Stimulated activated CD4-positive, alpha-beta T cell treated with anti-CD3 and anti-CD28 coated beads, Interleukin-1b, Interleukin-23, amount 100 ng/mL, for 4 hours (primary cell): ENCODE measurements at regions not wholly inside any gene's neighbourhood (a gene's known extent, or its start where the extent isn't known, plus 50 kb on each side); places are given as distances from the start of the nearest gene placed in this dataset.
"Not testable (repeated sequence)": the region's sequence is repeated elsewhere in the genome, so short reads cannot be mapped to it uniquely, and the experiment has no call there.

Experiments used
- DNase-seq, 2 donors: peaks; one replicate each; pipeline ENCODE4 v3.0.0-alpha.2; 2020; ENCODE audit warnings: low read depth in 2 of 2

GRCh38 chr5:160479220-160479619 is 57.6 kb downstream of the PTTG1 start:
- no peak for DNase-seq

DNA sequence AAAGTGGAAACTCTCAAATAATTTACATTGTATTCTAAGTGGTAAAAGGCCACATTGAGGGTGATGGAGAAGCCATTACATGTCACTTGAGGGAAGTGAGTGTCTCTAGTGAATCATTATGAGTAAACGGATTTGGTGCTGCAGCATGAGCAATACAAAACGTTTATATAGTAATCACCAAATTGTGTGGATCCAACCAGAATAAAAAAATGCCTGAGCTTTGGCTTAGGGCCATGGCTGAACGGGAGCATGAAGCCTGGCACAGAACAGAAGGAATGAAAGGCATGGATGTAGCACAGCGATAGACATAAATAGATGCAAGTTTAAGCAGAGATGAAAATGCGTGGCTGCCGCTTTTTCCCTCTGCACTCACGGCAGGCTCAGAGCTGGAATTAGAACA is 58.3 kb downstream of the PTTG1 start:
- no peak for DNase-seq

DNA sequence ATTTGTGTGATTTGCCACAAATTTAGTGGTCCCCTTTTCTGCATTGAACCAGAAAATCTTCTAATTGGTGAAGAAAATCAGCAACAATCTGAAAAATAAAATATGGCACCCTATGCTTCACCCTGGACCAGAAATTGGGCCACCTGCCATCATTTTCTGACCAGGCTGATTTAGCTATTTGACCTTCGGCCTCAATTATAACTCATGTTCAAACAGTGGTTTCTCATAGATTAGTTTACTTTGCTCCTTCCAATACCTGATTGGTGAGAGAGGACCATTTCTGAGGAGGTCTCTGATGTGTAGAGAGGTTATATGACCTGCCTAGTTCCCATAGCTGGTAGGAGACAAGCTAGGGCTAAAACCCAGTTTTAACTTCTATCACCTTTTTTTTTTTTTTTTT is 59.0 kb downstream of the PTTG1 start:
- DNase-seq: no peak

DNA sequence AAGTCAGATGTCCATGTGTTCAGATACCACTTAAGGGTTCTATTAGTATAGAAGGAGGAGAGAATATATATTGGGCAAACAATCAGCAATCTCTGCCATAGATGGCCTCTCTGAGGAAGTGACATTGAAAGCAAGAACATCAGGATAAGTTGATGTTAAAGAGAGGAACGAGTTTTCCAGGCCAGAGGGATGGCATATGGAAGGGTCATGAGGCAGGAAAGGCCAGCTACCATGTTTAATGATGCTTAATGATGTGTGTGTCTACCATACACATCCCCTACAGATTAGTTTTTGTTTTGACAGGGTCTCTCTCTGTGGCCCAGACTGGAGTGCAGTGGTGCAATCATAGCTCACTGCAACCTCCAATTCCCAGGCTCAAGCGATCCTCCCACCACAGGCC is 63.0 kb downstream of the PTTG1 start:
- no peak for DNase-seq

- DNase-seq: no peak
Observed at GRCh38 chr5:160485364-160485969, 63.8 kb downstream of the PTTG1 start.

GRCh38 chr5:160486573-160486972 is 64.9 kb downstream of the PTTG1 start:
- DNase-seq: no peak

- no peak for DNase-seq
Observed at GRCh38 chr5:160488394-160489325, 67.0 kb downstream of the PTTG1 start.

DNA sequence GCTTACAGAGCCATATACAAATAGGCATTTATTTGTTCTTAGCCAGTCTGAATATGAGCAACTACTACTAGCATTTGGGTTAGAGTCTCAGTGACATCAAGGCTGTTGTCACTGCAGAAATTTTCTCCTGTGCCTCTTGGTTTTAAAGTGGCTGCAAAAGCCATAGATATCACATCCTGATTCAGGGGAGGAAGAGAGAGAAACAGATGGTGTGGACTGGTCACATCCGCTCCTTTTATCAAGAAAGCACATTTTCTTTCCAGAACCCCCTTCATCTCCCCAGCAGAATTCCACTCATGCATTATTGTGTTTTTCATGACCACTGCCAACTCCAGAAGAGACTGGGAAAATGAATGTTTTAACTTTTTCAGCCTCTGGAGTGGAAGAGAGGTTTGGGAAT is 69.8 kb downstream of the PTTG1 start:
- DNase-seq: no peak

GRCh38 chr5:160492565-160492964 is 70.9 kb downstream of the PTTG1 start:
- no peak for DNase-seq

DNA sequence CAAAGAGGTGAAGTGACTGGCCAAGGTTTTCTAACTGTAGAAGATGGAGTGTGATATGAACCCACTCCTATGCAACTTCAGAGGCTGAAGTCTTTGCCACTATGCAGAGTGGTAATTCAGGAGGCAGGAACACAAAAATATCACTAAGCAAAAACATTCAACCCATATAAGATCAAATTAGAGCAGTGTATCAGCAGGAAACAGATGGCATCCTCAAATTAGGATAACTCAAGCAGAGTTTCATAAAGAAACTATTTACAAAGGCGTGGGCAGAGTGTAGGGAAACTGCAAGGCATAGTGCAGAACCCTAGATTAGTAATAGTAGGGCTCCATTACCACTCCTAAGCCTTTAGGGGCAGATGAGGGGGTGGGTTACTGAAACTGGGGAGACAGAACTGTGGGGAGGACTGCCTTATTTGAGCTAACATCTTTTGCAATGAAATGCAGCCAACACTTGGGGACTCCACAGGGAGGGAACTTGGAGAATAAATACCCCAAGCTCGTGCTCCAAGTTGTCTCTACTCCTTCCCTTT is 72.2 kb downstream of the PTTG1 start:
- no peak for DNase-seq

- no peak for DNase-seq
Observed at GRCh38 chr5:160494451-160494850, 72.8 kb downstream of the PTTG1 start.

DNA sequence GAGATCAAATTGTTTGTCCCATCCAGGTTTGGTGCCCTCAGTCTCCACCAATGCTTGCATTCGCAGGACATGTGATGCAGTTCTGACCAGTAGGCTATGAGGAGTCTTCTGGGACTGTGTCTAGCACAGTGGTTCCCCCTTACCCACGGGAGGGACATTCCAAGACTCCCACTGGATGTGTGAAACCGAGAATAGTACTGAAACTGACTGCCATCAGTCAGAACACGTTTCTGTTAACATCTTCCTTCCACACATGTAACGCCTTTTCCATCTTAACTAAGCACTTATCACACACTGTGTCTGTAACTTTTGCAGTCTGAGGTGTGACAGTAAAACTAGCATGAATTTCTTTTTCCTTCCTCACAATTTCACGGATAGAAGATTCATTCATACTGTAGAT is 74.7 kb downstream of the PTTG1 start:
- no peak for DNase-seq

DNA sequence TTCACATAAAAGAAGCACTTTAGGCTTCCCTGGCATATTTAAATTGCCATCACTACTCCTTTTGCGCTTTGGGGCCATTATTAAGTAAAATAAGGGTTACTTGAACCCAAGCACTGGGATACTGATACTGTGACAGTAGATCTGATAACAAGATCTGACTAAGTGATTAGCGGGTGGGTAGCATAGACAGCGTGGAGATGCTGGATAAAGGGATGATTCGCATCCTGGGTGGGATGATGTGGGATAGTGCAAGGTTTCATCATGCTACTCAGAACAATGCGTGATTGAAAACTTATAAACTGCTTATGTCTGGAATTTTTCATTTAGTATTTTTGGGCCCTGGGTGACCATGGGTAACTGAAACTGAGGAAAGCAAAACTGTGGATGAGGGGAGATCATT is 75.1 kb downstream of the PTTG1 start:
- DNase-seq: no peak

DNA sequence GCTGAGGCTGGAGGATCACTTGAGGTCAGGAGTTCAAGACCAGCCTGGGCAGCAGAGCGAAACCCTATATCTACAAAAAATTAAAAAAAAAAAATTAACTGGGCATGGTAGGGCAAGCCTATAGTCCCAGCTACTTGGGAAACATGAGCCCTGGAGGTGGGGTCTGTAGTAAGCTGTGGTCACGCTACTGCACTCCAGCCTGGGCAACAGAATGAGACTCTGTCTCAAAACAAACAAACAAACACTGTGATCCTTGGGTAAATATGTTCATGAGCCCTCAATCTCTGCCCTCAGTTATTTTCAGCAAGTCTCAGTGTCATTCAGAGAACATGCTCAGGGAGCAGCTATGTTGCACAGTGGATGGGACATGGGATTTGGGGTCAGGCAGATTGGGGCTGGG is 76.2 kb downstream of the PTTG1 start:
- DNase-seq: no peak

- not testable (repeated sequence) for DNase-seq
Observed at GRCh38 chr5:160498441-160499043, 76.9 kb downstream of the PTTG1 start.

DNA sequence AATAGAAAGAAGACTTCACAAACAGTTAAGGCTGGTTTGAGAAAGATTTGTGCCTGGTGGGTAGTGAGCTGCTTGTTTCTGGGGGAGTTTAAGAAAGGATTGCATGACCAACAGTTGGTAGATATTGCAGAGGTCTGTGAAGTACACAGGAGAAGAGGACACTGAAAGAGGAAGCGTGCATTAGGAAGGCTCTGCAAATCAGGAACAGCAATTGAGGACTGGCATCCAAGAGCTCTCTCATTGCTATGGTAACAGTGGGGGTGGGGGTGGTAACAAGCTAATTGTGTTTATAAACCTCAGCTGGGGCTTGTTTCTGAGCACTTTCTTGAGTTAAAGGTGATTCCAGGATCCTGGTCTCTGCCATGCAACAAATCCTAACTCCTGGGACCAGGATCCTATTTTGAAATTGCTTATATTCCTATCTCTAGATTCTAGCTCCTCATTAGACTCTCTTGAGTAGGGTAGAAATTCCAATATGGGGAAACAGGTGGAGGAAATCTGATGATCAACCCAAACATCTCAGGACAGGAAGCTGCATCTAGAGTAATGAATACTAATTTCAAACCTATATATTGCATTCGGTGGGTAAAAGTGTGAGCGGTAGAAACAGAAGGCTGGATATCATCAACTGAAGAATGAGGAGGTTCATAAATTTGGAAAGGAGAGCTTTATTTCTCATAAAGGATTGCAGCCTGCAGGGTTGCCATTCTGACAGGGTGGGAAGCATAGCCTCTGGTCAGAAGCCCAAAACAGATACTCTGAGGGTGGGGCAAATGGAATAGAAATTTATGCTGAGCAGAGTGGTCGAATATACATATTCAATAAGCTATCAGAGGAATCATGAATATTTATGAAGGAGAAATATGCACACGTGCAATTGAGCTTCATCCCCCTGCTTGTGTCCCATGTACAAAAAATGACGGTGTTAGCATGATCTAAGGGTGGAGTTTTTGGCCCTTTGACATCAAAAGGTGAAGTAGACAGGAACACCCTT is 79.4 kb downstream of the PTTG1 start:
- DNase-seq: no peak

DNA sequence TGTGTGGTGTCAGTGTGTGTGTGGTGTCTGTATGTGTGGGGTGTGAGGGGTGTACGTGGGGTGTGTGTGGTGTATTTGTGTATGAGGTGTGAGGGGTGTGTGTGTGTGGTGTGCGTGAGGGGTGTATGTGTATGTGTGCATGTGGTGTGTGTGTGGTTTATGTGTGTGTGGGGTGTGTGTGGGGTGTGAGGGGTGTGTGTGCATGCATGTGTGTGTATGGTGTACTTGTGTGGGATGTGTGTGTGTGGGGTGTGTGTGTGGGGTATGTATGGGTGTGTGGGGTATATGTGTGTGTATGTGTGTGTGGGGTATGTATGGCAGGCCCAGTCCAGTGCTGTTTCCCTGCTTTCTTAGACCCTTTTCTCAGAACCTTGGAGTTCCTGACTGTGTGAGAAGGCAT is 83.3 kb downstream of the PTTG1 start:
- no peak for DNase-seq

DNA sequence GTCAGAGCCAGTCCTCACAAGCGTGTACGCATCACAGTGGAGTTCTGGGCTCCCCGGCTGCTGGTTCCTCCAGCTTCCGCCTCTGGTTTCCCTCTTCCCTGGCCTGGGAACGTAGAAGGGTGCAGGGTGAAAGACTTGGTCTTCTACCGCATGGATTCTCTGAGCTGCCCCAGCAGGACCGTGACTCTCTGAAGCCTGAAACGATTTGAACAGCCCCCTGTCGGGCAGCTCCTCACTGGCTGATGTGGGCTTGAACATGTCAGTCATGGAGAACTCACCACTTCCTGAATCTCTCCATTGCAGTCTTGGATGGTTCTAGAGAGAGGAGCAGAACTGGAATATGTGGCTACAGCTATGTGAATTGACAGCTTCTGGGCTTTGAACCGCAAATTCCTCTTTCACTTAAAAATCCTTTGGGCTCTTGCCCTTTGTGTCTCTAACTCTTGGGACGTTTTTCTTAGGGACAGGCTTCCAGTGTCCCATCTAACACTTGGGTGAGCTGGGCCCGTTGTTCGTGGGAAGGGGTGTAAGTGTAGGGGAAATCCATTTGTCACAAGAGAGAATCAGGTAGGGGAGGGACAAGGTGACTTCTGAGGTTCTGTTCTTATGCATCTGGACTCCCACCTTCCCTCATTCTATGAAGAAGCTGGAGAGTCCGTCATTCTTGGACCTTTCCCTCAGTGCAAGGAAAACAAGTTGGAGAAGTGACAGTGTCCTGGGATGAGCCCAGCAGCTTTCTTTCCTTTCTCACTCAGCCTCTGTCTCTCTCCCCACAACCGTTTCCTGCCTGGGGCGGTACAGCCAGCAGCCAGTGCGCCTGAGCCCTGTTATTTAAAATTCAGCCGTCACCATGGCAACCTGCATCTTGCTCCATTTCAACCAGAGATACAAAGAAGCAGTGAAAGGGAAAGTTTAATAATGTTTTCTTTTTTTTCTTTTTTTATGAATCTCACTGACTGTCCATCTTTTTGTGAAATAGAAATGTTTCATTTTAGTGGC is 84.7 kb downstream of the PTTG1 start:
- DNase-seq: peak; percentile 22 to 46

- no peak for DNase-seq
Observed at GRCh38 chr5:160507221-160507721, 85.6 kb downstream of the PTTG1 start.

GRCh38 chr5:160508780-160509361 is 87.2 kb downstream of the PTTG1 start:
- peak in 1 of 2 donors; percentile 62 for DNase-seq
